ENCODE measurements at regions not wholly inside any gene's neighbourhood (a gene's known extent, or its start where the extent isn't known, plus 50 kb on each side); places are given as distances from the start of the nearest gene placed in this dataset.
"Not testable (repeated sequence)": the region's sequence is repeated elsewhere in the genome, so short reads cannot be mapped to it uniquely, and the experiment has no call there.

DNA sequence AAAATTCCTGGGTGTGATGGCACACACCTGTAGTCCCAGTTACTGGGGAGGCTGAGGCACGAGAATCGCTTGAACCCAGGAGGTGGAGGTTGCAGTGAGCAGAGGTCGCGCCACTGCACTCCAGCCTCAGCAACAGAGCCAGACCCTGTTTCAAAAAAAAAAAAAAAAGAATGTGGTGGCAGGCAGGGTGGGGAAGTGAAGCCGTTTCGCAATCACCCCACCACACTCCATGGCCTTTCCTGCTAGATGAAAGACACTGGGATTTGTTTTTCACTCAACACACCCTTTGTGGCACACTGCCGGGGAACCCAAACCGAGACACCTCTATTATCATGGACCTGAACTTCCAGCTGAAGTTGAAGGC, 172.4 kb upstream of the IQSEC1 start:
- DNase-seq = no peak

DNA sequence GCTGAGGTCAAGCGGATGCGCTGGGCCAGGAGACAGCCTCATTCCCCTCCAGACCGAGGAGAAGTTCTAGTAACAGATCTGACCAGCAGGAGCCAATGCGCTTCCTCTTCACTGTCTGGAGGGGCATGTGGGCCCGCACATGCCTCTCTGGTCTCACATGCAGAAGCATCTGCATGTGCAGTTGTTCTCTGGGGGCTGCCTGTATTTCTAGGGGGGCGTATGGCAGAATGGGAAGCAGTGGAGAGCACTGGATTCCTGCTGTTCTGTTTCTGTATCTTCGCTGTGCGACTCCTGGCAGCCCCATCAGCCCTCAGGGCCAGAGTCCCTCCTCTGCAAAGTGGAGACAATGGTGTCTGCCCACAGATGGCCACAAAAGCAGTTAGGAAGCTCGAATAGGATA, 170.4 kb upstream of the IQSEC1 start:
- no peak for DNase-seq

DNA sequence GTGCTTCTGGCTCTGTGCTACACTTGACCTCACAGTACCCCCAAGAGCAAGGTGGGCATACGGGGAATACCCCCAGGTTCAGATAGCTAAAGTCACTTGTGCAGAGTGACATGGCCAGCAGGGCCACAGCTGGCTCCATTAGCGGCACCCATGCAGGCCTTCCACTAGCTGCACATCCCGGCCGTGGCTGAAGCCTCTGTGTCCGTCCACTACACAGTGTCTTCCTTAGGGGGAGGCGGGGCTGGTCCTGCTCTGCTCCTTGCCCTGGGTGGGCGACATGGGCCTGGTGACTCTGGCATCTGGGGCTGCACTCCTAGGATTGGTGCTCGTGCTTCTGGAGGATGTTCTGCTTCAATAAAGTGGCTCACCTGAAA, 169.1 kb upstream of the IQSEC1 start:
- DNase-seq = no peak

DNA sequence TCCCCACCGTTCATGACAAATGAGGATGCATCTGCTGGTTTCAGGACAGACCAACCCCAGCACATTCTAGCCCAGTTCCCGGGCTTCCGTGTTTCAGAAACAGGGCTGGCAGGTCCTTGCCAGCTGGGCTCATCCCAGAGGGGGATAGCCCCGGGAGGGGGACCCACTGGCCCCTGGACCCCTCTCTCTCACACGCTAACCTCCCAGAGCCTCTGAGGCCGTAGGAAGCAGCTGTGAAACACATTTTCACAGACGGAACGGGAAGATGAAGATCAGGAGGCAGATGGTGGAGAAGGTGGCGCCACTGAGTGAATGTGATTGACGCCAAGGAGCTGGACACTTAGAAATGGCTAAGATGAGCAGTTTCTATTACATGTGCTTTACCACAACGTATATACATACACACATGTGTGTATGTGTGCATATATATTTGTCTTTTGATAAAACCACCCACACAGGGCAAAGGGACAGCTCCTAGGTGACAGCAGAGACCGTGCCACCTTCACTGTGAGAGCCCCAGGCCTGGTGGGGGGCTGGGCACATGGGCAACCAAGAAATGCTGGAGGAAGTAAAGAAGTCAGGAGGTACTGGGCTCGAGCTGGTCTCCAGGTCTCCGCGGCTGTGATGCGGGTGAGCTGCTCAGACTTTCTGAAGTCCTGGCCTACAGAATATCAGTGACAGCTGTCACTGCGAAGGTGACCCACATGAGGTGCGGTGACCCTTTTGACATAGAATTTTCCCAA, 168.6 kb upstream of the IQSEC1 start:
- no peak for DNase-seq

DNA sequence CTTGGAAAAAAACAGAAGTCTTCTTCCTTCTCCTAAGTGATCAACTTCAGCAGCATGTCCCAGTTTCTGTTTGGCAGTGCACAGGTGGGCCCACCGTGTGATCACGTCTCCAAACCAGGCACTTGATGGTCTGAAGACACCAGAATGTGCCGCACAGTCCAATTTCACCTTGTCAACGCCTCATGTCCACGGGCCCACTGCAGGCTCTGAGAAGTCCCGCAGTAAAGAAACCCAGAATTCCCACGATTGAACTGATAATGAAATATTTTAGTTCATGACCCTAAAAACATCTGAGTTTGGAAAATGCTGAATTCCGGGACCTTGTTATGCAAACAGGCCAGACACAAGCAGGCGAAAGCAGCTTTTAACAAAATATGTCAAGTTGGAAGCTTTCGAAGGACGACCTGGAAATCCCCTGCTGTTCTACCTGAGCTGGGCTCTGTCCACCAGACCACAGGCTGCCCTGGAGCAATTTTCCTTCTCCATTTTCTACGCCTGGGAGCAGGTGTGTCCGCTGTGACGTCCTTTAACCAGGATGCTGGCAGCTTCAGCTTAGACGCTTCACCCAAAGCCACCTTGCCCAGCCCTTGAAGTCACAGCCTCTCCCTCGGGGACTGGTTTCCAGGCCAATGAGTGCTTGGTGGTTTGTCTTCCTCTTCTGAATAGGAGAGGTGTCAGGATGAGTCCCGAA, 167.8 kb upstream of the IQSEC1 start:
- no peak for DNase-seq

DNA sequence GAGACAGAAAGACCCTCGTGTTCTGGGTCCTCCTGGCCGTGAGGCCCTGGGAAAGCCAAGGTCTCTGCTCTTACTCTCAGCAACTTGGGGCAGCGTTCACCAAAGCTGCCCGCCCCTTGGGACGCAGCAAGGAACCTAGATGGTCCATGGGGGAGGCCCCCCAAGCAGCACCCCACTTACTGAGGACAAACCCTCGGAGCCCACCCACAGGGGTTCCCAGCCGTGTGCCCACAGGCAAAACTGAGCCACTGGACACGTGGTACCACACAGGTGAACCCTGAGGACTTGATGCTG, 166.2 kb upstream of the IQSEC1 start:
- DNase-seq = no peak

DNA sequence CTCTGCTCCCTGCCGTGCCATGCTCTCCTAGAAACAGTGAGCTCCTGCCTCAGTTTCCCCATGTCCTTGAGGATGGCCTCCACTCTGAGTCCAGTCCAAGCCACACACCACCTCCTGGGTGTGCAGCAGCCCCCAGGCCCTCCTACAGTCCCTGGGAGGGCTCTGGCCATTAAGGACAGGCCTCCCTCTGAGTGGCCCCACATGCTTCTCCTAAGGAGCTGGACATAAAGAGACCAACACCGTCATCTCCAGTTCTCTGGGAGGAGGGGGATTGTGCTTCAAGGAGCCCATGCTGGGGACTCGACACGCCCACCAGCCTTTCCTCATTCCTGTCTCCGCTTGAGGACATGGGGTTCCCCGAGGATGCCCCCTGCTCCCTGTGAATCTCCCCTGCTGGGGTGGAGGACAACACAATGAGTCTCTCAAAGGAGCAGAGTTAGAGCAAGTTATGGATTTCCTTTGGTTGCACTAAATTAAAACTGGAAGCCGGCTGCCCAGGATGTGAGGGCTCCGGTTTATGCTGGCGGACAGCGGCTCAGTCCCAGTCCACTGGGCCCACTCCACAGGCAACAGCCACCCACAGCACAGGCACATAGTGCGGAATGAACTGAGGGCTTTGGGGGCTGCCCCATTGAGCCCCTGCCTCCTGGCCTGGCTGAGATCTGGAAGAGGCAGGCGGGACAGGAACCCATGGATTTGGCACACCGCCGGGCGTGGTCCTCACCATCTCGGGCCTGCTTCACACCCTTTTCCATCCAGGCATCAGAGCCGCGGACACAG, 165.6 kb upstream of the IQSEC1 start:
- DNase-seq = no peak

DNA sequence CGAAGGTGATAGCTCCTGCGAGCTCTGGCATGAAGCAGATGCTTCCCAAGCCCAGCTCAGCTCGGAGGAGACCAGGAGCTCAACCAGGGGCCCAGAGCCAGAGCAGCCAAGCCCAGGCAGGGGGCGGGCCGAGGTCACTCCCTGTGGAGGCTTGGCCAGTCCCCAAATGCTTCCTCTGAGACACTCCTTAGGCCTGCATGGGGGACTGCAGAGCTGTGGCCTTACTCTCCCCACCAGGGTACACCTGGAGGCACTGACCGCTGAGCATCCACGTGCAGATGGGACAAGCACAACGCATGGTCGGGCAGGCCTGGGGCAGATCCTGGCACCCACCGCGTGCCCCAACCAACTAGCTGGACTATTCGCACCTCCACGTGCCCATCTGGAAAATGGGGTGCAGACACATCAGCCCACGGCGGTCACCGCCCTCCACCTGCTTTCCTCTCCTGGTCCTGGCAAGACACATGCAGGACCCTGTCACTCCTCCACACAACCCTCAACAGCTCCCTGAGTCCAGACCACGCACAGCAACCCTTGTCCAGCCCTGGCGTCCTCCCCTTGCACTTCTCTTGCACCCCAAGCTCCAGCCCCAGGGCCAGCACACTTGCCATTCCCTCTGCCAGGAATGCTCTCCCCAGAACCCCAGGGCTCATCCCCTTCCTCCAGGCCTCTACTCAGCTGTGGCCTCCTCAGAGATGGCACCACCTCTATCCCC, 164.7 kb upstream of the IQSEC1 start:
- DNase-seq = no peak

DNA sequence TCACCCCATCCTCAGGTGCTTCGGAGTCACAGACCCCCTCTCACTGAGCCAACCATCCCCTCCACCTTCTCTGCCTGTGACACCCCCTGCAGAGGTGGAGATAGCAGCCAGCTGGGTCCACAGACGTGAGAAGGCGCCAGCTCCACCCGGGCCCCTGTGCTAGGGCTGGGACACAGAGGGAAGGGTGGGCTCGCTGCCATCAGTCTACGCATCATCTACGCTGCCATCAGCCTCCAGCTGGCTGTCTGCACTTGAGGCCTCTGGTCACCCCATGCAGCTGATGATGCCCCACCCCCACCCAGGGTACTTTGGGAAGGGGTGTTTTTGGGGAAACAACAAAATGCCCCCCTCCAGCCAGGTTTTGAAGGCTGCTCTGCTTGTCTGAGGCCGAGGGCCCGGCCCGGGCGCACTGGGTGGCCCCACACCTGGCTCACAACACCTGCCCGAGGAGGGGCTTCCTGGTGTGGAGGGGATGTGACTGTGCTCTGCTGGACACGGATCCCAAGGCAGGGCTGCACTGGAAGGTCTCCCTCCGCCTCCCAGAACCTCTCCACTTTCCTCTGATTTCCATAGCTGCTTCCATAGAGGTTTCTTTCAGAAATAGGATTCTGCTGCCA, 163.4 kb upstream of the IQSEC1 start:
- DNase-seq = no peak

DNA sequence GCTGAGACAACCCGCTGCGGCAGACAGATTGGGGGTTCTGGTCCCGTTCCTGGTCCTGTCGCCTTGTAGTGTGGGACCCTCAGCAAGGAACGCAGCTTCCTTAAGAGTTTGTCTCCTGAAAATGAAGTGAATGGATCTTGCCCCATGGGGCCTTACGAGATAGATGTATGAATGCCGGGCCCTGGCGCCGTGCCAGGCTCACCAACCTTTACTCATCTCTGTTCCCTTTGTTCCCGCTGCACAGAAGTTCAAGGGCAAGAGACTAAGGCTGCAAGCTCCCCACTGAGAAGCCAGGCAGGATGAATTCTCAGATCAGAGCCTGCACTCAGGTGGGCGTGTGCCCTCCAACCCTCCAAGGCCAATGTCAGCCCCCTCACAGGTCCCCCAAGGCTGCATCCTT, 162.7 kb upstream of the IQSEC1 start:
- no peak for DNase-seq

DNA sequence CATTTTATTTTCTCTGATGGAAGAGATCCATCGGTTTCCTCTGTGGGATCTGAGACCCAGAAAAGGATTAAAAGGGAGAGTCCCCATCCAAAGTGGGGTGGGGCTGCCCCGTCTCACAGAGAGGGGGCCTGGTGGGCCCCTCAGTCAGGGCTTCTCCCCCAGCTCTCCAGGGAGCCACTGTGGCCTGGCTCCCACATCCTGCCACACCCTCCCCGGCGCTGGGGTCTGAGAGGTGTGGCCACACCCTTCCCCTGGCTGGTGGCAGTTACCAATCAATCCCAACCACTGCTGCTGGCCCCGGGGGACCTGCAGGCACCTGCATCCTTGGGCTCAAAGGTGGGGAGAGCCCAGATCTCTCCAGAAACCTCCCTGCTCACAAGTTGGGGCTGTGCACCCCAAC, 161.8 kb upstream of the IQSEC1 start:
- no peak for DNase-seq

DNA sequence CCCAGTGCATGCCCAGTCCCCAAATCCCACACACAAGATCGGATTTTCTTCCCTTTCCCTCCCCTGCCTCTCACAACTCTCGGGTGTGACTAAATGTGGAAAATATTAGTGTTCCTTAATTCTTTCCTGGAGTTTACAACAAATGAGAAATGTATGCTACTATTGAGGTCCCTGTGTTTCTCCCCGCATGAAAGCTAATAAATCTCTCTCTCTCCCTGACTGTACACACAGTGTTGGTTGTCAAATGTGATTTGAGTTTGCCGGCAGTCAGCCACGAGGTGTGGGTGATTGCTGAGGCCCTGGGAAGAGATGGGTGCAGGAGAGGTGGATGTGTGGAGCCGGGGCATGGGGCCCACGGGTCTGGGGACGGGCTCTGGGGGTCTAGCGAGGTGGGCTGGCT, 161.4 kb upstream of the IQSEC1 start:
- no peak for DNase-seq

DNA sequence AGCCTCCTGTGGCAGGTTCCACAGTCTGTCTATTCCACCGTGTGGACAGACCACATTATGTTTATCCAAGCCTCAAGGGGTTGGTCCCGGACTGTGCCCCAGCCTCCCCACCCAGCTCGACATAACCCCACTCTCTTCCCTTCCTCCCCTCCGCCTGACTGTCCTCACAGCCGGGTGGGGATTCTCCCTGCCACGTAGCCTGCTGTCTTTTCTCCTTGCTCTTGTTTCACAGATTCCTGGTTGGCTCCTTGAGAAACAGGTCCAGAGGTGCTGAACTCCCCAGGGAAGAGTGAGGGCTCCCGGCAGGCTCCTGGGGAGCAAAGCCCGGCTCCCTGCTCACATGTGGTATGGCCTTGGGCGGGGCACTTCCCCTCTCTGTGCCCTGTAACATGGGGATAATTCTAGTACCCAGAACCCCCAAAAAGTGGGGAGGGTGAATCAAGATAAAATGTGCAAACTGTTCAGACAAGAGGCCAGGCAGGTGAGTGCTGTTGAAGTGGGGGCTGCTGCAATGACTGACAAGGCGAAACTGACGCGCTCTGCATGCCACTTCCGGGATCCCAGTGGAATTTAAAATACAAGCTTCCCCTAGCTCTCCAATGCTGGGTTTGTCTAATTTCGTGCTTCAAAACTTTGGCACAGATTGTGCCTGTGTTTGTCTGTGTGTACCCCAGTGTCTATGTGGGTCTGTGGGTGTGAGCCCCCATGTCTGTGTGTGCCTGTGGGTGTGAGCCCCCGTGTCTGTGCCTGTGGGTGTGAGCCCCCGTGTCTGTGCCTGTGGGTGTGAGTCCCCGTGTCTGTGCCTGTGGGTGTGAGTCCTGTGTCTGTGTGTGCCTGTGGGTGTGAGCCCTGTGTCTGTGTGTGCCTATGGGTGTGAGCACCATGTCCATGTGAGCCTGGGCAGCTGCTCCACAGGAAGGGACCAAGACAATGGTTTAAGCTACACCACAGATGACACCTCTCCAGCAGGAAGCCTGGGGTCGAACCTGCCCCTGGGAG, 160.6 kb upstream of the IQSEC1 start:
- no peak for DNase-seq

DNA sequence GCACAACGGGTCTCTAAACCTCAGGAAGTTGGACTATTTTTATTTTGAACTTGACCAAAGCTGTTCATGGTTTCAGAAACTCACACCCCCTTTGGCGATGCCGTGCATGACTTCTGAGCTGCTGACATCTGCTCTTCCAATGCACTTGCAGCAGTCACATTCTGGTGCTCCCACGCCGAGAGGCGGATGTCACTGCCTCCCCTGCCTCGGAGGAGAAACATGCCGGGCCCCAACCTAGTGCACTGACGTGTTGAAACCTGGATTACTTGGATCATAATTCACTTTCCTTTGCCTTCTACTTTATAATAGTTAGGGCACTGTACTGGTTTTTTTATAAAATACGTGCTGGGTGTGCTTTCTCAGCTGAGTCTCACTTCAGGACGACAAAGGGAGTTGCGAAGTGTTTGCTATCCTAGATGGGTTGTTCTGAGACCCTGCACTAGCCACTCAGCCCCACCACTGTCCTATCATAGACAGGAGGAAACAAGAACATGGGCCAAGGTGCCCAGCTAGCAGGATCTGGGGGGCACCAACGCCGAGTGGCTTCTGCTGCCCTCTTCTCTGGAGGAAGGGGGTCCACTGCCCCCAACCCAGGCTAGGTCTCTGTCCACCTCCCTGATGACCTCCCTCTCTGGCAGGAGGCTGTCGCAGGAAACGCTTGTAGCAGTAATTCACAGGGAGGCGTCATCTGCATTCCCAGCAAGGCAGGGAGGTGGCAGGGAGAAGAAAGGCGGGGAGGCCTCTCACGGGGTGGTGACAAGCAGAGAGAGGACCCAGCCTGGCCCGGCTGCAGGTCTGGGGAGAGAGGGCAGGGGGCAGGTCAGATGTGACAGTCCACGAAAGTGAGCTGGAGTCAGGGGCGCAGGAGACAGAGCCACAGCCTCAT, 158.8 kb upstream of the IQSEC1 start:
- DNase-seq = no peak

DNA sequence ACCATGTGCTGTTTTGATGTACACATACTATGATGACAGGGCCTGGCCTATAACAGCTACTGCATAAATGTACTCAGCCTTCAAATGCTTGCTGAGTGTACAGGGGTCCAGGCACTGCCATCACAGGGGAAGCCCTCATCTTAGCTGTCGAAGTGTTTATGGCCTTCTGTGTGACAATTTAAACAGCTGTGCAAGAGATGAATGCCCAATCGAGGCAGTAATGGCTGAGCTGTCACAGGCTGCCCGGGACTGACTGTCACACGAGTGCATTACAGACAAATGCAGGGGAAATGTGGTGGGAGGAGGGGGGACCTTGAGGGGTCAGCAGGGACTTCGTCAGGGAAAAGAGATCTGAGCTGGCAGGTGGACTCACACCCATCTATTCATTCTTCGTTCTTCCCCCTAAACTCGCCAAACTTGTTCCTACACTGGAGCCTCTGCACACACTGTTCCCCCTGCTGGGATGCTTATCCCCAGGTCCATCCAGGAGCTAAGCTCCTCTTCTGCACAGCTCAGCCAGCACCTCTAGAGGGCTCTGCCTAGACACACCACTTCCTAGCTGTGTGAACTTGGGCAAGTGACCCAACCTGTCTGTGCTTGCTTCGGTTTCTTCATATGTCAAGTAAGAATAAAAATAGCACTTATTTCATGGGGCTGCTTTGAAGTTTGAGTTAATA, 156.2 kb upstream of the IQSEC1 start:
- peak in 1 of 2 experiments; percentile 34 for DNase-seq

DNA sequence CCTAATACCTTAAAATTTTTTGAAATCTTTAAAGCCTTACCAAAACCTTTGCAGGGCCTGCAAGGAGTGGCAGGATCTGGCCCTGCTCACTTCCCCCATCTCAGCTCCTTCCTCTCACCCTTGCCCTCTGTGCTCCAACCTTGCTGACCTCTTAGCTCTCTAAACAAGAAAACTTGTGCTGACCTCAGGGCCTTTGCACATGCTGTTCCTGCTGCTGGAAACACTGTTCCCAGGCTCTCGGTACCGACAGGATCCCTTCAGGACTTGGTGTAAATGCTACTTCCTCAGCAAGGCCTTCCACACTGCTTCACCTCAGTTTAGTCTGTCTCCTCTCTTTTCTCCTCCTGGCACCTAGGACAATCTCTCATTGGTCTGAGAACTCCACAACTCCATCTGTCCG, 155.4 kb upstream of the IQSEC1 start:
- DNase-seq = no peak

DNA sequence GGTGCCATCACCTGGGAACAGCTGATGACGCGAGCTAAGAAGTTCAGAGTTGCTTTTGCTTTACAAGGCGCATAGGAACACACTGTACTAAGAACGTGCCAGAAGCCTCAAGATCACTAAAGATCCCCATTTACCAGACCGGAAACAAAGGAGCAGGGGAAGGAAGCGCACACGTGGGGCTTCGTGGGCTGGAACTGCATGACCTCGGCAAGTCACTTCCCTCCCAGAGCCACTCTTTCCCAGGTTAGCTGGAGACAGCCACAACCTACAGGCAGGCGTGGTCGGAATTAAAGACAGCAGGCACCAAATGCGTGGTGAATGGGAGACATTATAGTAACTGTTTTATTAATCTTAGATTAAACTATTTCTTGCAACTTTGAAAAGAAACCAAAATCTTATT, 154.9 kb upstream of the IQSEC1 start:
- DNase-seq = not testable (repeated sequence)

DNA sequence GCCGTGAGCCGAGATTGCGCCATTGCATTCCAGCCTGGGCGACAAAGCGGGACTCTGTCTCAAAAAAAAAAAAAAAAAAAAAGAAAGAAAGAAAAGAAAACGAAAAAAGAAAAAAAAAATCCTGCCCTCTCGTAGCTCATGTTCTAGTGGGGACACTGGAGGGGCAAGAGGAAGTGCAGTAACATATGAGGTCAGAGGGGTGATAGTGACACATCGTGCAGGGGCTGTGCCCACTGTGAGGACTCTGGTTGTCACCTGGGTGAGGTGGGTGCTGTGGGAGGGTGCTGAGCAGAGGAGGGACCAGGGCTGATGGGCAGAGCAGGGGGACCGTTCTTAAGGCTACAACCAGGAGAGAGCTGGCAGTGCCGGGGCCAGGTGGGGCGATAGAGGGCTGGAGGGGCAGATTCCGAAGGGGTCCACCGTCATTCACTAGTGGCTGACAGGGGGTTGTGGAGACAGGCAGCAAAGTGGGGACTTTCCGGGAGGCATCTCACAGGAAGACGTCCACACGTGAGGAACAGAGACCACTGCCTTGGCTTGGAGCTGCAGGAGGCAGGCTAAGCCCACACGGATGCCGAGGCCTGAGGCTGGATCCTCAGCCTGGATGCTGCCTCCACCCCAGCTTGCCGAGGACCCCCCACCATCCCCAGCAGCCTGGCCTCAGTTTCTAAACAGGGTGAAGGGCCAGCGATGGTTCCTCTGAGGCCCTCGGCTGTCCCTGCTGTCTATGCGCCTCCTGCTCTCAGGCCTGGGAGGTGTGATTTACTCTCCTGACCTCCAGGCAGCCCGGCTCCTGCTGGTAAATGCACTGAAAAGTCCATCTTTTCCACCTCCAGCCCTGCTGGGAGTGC, 154.3 kb upstream of the IQSEC1 start:
- DNase-seq = no peak

DNA sequence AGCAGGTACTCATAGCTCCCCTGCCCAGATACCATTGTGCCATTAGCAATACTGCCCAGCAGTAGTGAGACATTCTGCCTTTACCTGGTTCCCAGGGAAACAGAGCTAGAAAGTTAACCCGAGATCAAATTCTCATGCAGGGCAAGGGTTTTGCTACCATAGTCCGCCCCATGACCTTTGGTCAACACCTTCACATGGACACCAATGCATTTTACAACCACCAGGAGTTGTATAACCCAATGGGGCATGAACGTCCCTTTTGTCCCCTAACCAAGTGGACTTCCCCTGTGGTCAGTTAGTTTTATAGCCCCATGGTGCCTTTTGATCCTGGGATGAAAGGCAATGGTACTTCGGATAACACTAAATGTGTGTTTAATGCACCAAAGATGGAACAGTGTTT, 151.7 kb upstream of the IQSEC1 start:
- DNase-seq = no peak

Measured in SW 1271 (cell line).